Epidermal melanocyte (primary cell): ENCODE measurements at regions not wholly inside any gene's neighbourhood (a gene's known extent, or its start where the extent isn't known, plus 50 kb on each side); places are given as distances from the start of the nearest gene placed in this dataset.
"Not testable (repeated sequence)": the region's sequence is repeated elsewhere in the genome, so short reads cannot be mapped to it uniquely, and the experiment has no call there.

Experiments used
- DNase-seq: peaks from one replicate; pipeline ENCODE4 v3.0.0; 2011; ENCODE audit warnings: low spot score; ENCODE audit not compliant: insufficient read length

DNA sequence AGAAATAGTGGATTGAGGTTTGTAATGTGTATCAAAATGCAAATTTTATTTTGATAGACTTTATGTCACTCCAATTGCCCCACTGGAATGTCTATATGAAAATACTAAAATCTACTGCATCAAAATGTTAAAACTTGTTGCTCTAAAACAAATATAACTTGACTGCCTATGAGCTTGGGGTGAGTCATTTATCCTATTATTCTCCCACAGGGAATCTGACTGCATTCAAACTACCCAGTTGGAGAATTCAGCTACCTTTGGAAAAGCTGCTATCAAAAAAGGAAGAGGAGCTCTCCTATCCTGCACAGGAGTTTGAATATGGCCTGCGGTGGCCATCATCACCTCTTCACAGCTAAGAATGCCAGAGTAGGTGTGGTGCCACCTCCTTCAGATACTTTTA is 173.1 kb downstream of the KLHL28 start:
- no peak for DNase-seq

DNA sequence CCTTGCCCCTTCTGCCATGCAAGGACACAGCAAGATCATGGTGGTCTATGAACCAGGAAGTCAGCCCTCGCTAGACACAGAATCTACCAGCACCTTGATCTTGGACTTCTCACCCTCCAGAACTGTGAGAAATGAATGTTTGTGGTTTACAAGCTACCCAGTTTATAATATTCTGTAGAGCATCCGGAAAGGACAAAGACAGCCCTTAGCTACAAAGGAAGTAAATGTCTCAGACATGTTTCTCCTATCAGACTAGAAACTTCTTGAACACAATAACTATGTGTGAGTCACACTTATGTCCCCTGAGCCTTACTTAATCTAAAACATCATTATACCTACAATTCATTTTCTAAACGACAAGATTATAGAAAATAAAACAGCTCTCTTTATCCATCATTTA is 176.7 kb downstream of the KLHL28 start:
- DNase-seq, result no peak

- no peak for DNase-seq
Measured at GRCh38 chr14:44783901-44784300, 177.8 kb downstream of the KLHL28 start.

DNA sequence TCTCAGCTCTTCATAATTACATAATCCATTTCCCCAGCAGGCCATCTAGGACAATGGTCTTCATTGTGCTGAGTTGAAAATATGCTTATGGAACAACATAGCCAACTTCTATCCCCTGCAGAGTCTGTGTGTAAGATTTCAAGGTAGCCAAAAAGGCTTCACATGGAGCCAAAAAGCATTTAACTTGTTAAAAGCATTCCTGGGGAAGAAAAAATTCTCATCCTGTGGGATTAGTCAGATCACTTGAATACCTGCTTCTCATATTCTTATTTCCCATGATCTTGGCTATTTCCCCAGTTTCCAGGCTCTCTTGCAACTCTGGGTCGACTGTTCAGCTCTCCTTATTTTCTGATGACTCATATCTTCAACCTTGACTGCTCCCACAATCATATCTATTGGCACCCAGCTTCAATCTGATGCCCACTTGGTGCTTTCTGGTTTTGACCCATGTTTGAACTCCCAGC is 178.9 kb downstream of the KLHL28 start:
- DNase-seq, result no peak

GRCh38 chr14:44780989-44781388 is 180.8 kb downstream of the KLHL28 start:
- no peak for DNase-seq

- no peak for DNase-seq
Measured at GRCh38 chr14:44778604-44779003, 183.1 kb downstream of the KLHL28 start.

DNA sequence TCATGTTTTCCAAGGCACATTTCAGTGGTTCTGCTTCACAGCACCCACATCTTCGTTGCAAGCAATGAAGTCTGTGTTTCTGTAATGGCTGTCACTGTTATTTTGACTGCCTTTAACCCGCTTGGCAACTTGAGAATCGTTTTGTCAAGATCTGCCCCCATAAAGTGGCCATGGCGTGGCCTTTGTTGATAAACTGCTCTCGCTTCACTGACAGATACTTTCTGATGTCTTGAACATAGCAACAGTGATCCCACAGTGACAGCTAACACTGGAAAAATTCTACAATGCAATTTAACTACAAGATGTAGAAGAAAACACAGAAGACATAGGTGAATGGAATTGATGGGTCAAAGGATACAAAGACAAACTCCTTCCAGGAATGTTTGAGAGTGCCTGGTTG is 184.2 kb downstream of the KLHL28 start:
- no peak for DNase-seq

- no peak for DNase-seq
Measured at GRCh38 chr14:44775248-44775647, 186.5 kb downstream of the KLHL28 start.

- DNase-seq, result no peak
Measured at GRCh38 chr14:44774396-44774795, 187.4 kb downstream of the KLHL28 start.

- no peak for DNase-seq
Measured at GRCh38 chr14:44771496-44771895, 190.3 kb downstream of the KLHL28 start.

DNA sequence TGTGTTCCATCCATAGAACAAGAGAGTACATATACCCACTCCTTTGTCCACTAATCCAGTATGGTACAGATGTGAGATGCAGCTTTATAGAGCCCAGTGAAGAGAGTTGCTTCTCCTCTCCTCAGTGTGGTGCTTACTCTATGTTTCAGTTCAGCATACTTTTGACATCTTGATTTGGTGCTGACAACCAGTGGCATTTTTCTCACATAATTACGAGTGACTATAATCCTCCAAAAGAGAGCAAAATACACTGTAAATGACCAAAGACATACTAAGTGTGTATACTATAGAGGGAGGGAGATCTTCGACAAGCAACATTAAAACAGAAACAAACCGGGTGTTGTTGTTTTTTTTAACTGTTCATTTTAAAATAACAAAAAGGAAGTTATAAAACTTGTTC is 191.5 kb downstream of the KLHL28 start:
- DNase-seq, result no peak

DNA sequence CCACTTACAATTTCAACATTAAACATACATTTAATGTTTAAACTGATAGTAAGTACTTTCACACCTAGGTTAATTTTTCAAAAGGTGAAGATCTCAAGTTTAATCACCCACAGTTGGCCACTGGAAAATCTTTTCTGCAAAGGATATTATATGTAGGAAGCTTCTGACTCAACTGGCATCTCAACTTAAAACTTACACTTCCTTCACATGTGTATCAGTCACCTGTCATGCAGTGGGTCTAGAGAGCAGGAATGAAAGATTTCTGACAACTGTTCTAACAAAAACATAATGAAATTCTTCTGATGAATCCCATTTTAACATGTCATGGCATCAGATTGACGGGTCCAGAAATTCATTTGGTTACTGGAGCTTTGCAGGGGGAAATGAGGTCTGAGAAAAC is 192.8 kb downstream of the KLHL28 start:
- no peak for DNase-seq

- no peak for DNase-seq
Measured at GRCh38 chr14:44767646-44768173, 194.0 kb downstream of the KLHL28 start.

DNA sequence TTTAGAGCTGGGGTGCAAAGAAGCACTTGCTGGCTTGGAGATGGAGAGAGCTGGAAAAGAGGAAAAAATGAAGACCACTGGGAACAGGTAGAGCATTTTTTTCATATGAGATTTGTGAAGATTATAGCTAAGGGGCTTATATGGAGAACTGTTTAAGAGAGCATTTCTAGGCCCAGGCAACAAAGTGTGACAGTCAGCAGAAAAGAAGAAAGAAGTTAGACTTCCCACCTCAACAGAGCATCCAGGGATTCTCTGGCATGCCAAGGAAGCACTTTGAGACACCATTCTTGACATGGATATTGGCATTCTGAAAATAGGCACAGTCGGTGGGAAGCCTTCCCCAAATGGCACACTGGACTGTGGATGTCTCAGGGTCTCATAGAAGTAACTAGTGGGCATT is 195.5 kb downstream of the KLHL28 start:
- DNase-seq, result no peak

GRCh38 chr14:44763356-44763755 is 198.4 kb downstream of the KLHL28 start:
- DNase-seq, result no peak

DNA sequence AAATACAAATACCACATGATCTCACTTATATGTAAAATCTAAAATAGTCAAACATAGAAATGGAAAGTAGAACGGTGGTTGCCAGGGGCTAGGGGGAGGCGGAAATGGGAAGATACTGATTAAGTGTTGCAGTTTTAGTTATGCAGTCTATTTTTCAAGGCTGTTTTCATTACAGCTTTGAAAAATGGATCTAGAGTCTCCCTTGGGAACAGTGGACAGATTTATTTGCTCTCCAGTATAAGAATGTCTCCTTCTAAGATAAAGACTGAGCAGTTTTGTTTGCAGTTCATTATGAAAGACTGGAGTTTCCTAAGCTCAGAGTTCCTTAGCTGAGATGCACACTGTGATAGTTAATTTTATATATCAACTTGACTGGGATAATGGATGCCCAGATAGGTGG is 202.5 kb downstream of the KLHL28 start:
- DNase-seq, result no peak

DNA sequence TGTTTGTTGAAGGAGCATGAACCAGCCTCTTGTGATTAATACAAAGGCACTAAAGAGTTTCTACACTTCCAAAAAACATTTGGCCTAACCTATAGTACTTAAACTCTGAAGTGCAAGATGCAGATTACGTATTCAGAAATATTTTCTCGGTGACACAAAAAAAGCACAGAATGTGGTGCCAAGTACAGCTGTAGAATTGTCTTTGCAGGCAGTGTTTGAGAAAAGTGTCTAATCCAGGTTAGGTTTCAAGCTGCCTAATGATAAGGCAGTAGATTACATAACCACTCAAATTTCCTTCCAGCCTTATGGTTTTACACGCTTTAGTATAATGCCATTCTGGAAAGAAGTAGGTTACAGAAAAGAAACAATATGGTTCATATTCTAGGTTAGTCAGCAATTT is 205.2 kb downstream of the KLHL28 start:
- no peak for DNase-seq

DNA sequence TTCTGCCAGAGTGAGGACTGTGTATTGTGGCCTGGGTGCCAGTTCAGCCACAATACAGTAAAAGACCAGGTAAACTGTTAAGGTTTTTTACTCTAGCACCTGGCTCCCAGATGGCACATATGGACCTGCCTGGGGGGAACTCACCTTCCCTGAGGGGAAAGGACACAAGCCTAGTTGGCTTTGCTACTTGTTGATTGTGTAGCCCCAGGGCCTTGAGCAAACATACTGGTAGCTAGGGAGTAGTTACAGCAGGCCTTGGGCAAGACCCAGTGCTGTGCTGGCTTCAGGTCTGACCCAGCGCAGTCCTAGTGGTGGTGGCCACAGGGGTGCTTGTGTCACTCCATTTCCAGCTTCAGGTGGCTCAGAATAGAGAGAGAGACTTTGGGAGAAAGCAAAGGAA is 216.4 kb downstream of the KLHL28 start:
- DNase-seq, result no peak

DNA sequence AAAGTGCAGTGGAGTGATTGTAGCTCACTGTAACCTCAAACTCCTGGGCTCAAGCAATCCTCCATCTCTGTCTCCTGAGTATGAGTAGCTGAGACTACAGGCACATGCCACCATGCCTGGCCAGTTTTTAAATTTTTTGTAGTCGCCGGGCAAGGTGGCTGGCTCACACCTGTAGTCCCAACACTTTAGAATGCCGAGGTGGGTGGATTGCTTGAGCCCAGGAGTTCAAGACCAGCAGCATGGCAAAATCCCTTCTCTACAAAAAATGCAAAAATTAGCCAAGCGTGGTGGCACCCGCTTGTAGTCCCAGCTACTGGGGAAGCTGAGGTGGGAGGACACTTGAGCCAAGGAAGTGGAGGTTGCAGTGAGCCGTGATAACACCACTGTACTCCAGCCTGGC is 219.5 kb downstream of the KLHL28 start:
- DNase-seq, result no peak

DNA sequence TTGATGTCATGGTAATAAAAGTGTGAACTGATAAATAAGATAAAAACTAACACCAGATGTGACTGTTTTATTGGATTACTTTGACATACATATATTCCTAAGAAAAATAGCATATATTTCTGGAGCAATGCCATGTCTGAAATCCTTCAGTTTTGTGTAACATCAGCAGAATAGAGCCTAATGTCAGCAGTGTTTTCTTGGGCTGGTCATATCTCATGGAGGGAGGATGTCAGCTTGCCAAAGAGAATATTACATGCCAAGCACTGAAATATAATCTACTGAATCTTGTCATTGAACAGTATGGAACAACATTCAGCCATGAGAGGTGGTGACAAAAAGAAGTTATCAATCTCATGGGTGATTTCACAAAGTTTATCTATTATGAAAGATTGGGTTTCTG is 220.3 kb downstream of the KLHL28 start:
- DNase-seq, result no peak

DNA sequence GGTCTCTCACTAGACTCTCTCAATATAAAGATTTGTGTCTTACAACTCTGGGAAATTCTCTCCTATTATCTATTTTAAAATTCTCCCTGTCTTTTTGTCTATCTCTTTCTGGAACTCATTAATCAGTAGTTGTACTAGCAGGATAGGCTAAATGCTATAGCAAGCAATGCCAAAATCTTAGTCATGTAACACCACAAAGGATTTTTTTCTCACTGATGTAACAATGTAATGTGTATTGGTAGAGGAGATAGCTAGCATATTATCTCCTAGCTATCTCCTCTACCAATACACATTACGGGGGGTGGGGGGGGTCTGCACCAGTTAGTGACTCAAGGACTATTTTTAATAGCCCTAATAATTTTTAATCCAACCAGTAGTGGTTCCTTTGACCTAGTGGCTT is 225.4 kb downstream of the KLHL28 start:
- no peak for DNase-seq

- no peak for DNase-seq
Measured at GRCh38 chr14:44732144-44732543, 225.1 kb upstream of the FSCB start.

- DNase-seq, result no peak
Measured at GRCh38 chr14:44730860-44731259, 223.8 kb upstream of the FSCB start.

- DNase-seq, result not testable (repeated sequence)
Measured at GRCh38 chr14:44721395-44721794, 214.3 kb upstream of the FSCB start.
